HL-60/S4 treated with retinoic acid at 250 ng/mL for 4 days and 3 days (cell line): ENCODE measurements at regions not wholly inside any gene's neighbourhood (a gene's known extent, or its start where the extent isn't known, plus 50 kb on each side); places are given as distances from the start of the nearest gene placed in this dataset.
"Not testable (repeated sequence)": the region's sequence is repeated elsewhere in the genome, so short reads cannot be mapped to it uniquely, and the experiment has no call there.

Source experiments
- in situ Hi-C: fragments of 300-500 bp; cut with MboI; formaldehyde crosslinking; loops from 2 replicates; pipeline ENCODE4 v1.7.0; 2022; ENCODE audit warnings: low sequenced_read_pairs

- in situ Hi-C loops, result loop anchor here (25.0 kb wide), 2 partner anchors 121 to 946 kb away; no protein-coding TSS in a partner anchor
Observed at GRCh38 chr9:78383130-78383529, 86.2 kb downstream of the PSAT1 start.

- in situ Hi-C loops, result loop anchor here (25.0 kb wide), 2 partner anchors 124 to 949 kb away; no protein-coding TSS in a partner anchor
Observed at GRCh38 chr9:78386348-78386747, 89.4 kb downstream of the PSAT1 start.

- in situ Hi-C loops, result loop anchor here (25.0 kb wide), 2 partner anchors 124 to 949 kb away; no protein-coding TSS in a partner anchor
Observed at GRCh38 chr9:78386773-78387172, 89.8 kb downstream of the PSAT1 start.

- in situ Hi-C loops, result loop anchor here (25.0 kb wide), 2 partner anchors 131 to 956 kb away; no protein-coding TSS in a partner anchor
Observed at GRCh38 chr9:78393340-78393739, 96.4 kb downstream of the PSAT1 start.

GRCh38 chr9:78393932-78394331 lies 97.0 kb downstream of the PSAT1 start:
- in situ Hi-C loops, result loop anchor here (25.0 kb wide), 2 partner anchors 132 to 957 kb away; no protein-coding TSS in a partner anchor

- in situ Hi-C loops, result loop anchor here (25.0 kb wide), 2 partner anchors 134 to 959 kb away; no protein-coding TSS in a partner anchor
Observed at GRCh38 chr9:78396087-78396486, 99.2 kb downstream of the PSAT1 start.

GRCh38 chr9:78397045-78397444 lies 100.1 kb downstream of the PSAT1 start:
- in situ Hi-C loops, result loop anchor here (25.0 kb wide), 2 partner anchors 135 to 960 kb away; no protein-coding TSS in a partner anchor

- in situ Hi-C loops, result loop anchor here (25.0 kb wide), 2 partner anchors 135 to 960 kb away; no protein-coding TSS in a partner anchor
Observed at GRCh38 chr9:78397454-78397853, 100.5 kb downstream of the PSAT1 start.

GRCh38 chr9:78399153-78399552 lies 102.2 kb downstream of the PSAT1 start:
- in situ Hi-C loops, result loop anchor here (25.0 kb wide), 2 partner anchors 137 to 962 kb away; no protein-coding TSS in a partner anchor

GRCh38 chr9:78400496-78400895 lies 103.6 kb downstream of the PSAT1 start:
- in situ Hi-C loops, result loop anchor here (25.0 kb wide), 1 partner anchor 88 kb away; no protein-coding TSS in a partner anchor

- in situ Hi-C loops, result loop anchor here (25.0 kb wide), 1 partner anchor 93 kb away; no protein-coding TSS in a partner anchor
Observed at GRCh38 chr9:78405461-78405860, 108.5 kb downstream of the PSAT1 start.

- in situ Hi-C loops, result loop anchor here (25.0 kb wide), 1 partner anchor 94 kb away; no protein-coding TSS in a partner anchor
Observed at GRCh38 chr9:78406146-78406545, 109.2 kb downstream of the PSAT1 start.

GRCh38 chr9:78406933-78407332 lies 110.0 kb downstream of the PSAT1 start:
- in situ Hi-C loops, result loop anchor here (25.0 kb wide), 1 partner anchor 95 kb away; no protein-coding TSS in a partner anchor

- in situ Hi-C loops, result loop anchor here (25.0 kb wide), 1 partner anchor 95 kb away; no protein-coding TSS in a partner anchor
Observed at GRCh38 chr9:78407636-78408312, 110.8 kb downstream of the PSAT1 start.

- in situ Hi-C loops, result loop anchor here (25.0 kb wide), 1 partner anchor 96 kb away; no protein-coding TSS in a partner anchor
Observed at GRCh38 chr9:78408388-78408787, 111.5 kb downstream of the PSAT1 start.

- in situ Hi-C loops, result loop anchor here (25.0 kb wide), 1 partner anchor 98 kb away; no protein-coding TSS in a partner anchor
Observed at GRCh38 chr9:78409928-78410510, 113.1 kb downstream of the PSAT1 start.

GRCh38 chr9:78422309-78422708 lies 125.4 kb downstream of the PSAT1 start:
- in situ Hi-C loops, result loop anchor here (25.0 kb wide), 1 partner anchor 110 kb away; no protein-coding TSS in a partner anchor

GRCh38 chr9:78424299-78424698 lies 127.4 kb downstream of the PSAT1 start:
- in situ Hi-C loops, result loop anchor here (25.0 kb wide), 1 partner anchor 112 kb away; no protein-coding TSS in a partner anchor

GRCh38 chr9:78428640-78429039 lies 131.7 kb downstream of the PSAT1 start:
- in situ Hi-C loops, result no loop called here

GRCh38 chr9:78430387-78430786 lies 133.5 kb downstream of the PSAT1 start:
- in situ Hi-C loops, result no loop called here

GRCh38 chr9:78431039-78431438 lies 134.1 kb downstream of the PSAT1 start:
- in situ Hi-C loops, result not testable (repeated sequence)
